ENCODE measurements at regions not wholly inside any gene's neighbourhood (a gene's known extent, or its start where the extent isn't known, plus 50 kb on each side); places are given as distances from the start of the nearest gene placed in this dataset.

GRCh38 chr1:53406551-53407235 lies 52.5 kb upstream of the DMRTB1 start:
- TF ChIP-seq CTCF (conservative IDR thresholded peaks at IDR 0.05): no peak
- no peak for TF ChIP-seq ZFX (IDR thresholded peaks at IDR 0.05)
